NCI-H524 (cell line): ENCODE measurements at regions not wholly inside any gene's neighbourhood (a gene's known extent, or its start where the extent isn't known, plus 50 kb on each side); places are given as distances from the start of the nearest gene placed in this dataset.
A peak's percentile ranks its signal among the peaks of the same experiment; 100 is the strongest.

Source experiments
- DNase-seq, 2 experiments: peaks; one replicate each; lab custom pipeline; 2025; lab: John Stamatoyannopoulos, UW

DNA sequence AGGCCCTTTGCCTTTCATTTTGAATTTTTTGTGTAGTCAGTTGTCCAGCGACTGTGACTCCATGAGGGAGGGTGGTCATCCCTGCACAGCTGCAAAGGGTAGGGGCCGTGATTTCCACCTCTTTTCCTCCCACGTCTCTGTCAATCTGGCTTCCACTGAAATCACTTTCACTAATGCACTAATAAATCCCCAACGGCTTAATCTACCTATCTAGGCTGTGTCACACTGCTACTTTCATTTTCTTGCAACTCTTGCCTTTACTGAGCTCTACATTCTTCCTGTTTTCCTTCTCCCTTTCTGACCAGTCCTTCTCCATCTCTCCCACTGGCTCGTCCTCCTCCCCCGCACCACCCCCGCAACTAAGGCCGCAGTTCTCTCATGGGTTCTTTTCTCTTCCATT lies 212.3 kb upstream of the FOXN3 start:
- peak in 1 of 2 experiments; percentile 20 for DNase-seq

GRCh38 chr14:89628521-89628920 lies 211.5 kb upstream of the FOXN3 start:
- DNase-seq: no peak

DNA sequence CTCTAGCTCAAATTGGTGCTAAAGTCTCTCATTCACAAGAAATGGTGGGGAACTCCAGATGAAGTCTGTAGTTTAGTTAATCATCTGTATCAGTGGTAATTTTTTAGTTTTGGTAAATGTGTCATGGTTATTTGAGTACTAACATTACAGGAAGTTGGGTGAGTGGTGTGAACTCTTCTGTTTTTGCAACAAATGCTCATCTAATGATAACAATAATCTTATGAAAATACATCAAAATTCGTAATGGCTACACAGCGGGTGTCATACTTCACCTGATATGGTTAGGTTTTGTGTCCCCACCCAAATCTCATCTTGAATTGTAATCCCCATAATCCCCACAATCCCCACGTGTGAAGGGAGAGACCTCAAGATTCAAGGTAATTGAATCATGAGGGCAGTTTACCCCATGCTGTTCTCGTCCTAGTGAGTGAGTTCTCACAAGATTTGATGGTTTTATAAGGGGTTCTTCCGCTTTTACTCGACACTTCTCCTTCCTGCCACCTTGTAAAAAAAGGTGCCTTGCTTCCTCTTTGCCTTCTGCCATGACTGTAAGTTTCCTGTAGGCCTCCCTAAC lies 209.3 kb upstream of the FOXN3 start:
- DNase-seq: peak in 1 of 2 experiments; percentile 24

GRCh38 chr14:89625731-89626232 lies 208.7 kb upstream of the FOXN3 start:
- no peak for DNase-seq

DNA sequence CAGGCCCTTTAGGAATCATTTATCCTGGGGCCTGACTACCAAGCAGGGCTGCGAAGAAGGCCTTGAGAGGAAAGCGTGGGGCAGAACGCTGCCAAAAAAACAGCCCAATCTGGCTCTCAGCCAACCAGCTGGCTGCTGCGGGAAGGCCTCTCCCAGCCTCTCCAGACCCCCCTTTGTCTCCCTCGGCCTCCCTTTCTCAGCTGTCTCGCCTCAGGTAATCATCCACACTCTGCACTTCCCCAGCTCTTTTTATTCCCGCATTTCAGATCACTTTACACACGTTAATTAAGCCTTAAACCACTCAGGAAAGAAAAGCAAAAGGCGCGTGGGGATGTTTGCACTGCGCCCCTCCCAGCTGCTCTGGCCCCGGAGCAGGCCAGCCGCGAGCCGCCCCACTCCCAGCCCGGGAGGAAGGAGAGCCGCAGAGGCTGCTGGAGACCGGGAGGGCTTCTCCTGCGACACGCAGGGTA lies 208.2 kb upstream of the FOXN3 start:
- peak; percentile 90 to 96 for DNase-seq

DNA sequence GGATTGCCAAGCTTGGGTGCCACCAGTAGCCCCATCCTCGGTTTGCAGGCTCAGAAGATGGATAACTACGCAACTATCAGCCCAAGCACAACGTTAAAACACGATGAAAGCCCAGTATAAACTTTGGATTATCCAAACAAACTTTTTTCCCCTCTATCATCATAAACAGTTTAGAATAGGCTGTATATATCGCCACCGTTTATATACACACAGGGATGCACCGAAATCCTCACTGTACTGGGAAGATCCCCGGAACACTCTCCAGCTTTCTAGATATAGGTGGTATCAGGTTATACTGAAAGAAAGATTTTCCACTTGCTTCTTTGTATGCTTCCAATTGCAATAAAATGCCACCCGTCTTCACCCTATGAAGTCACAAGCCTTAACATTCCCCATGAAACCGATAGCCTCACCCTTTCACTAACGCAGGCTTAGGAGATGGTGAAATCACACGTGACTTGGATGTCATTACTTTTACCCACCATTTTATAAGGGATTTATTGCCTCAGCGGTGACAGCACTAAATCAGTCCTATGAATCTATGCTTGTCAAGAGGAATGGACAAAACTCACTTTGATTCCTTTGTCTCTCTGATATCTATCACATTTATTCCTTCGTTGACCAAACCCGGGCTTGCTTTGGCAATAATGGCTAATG lies 207.6 kb upstream of the FOXN3 start:
- peak in 1 of 2 experiments; percentile 59 for DNase-seq

GRCh38 chr14:89621791-89622638 lies 205.0 kb upstream of the FOXN3 start:
- DNase-seq: peak; percentile 95 to 98

DNA sequence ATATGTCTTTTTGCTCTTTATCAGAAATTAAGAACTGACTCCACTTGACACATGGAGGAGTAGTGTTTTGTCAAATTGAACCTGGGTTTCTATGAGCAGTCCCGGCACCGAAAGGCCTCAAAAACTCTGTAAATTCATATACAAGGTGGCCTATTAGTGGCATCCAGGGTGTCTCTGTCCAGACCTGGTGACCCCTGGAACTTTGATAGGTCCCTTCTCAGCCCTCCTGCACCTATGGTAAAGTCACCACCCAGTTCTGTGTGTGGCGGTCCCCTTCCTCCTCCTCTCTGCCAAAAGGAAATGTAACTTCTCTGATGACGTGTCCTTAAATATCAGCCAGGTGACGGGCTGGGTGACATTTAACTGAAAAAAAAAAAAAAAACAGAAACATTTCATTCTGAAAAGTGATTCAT lies 204.0 kb upstream of the FOXN3 start:
- no peak for DNase-seq

GRCh38 chr14:89620436-89620835 lies 203.4 kb upstream of the FOXN3 start:
- DNase-seq: peak in 1 of 2 experiments; percentile 45

DNA sequence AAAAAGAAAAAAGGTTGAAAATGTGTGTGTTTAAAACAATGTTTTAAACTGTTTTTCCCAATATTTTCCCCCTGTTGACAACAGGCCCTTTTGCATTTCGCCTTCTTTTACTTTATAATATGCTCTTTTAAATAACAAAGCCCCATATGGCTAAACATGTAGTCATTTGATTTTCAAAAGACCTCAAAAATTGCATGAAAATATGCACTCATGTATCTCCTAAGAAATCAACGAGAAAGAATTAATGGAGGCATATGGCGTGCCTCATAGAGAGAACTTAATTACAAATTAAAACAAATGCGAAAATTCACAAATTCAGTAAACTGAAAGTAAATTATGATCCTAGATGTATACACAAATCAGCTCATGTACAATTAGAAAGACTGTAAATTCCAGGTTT lies 202.6 kb upstream of the FOXN3 start:
- no peak for DNase-seq

DNA sequence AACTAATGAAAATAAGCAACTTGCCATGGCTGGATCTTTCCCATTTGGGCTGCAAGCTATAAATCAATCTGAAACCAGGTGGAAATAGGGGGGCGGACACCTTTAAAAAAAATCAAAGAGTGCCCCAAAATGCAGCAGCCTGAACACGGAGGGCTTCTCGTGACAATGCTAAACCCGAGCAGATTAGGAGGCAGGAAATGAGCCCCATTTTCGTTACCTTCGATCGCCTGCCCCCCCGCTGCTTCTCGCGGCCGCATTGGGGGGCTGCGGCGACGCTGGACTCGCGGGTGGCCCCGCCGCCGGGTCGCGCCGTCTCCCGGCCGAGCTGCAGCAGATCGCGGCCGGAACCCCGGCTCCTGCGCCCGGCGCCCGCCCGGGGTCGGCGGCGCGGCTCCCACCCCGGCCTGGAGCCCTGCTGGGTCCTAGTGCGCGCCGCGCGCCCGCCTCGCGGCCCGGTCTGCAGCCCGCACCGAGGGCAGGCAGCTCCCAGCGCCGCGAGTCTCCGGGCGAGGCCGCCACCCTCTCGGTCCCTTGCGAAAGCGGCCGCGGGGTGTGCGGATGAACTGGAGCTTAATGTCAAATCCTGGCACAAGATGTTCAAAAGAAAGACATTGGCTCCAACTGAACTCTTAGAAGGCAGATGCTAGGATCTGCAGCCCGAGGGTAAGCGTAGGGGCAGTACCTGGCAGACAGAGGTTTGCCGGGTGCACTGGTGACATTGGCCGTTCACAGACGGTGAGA lies 201.9 kb upstream of the FOXN3 start:
- DNase-seq: peak; percentile 50 to 85

DNA sequence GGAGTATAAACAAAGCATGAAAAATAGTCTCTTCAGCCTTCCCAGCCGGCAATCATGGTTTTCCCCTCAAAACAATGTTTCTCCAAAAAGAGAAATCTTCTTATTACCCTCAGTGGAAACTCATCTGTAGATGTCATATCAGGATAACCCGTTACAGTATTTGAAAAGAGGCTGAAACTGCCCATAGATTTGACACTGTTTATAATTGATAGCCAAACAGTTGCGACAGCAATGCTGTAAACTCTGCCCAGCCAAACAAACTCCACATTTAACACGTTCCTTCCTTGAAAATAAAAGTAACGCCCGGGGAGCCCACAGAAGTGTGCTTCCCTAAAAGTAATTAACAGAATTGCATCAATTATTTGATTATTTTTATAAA lies 201.3 kb upstream of the FOXN3 start:
- peak in 1 of 2 experiments; percentile 55 for DNase-seq

DNA sequence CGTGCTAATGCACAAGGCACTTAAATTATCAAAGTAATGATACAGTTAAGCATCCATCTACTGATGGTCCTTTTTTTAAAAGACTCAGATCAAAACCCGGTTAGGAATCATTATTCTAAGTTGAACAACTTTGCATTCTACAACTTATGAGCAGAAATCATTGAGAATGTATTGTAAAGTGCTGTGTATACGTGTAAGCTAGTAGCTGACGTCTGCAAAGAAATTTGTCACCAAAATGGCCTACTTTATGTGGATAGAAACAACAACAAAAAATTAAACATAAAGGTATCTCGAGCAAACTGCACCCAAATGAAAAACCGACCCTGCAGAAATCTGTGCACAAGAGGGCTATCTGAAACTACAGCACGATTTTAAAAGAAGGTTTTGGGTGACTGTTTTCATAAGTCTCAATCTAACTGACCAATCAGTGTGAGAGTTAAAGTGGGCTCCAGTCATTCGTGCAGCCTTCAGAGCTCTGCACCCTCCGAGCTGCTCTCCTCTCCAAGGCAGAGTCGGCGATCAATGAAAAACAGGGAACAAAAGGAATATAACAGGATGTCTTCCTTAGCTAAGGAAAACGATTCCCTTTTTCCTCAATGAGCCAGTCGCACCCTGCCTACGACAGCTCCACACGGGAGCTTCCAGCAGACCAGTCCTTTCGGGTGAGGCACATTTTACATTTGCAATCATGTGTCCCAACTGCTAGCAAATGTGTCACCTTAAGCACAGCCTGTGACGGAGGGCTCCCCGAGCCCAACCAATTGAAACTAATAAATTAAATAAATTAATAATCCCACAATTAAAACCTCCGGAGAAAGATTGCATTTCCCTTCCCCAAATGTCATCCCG lies 200.7 kb upstream of the FOXN3 start:
- DNase-seq: peak; percentile 39 to 69

DNA sequence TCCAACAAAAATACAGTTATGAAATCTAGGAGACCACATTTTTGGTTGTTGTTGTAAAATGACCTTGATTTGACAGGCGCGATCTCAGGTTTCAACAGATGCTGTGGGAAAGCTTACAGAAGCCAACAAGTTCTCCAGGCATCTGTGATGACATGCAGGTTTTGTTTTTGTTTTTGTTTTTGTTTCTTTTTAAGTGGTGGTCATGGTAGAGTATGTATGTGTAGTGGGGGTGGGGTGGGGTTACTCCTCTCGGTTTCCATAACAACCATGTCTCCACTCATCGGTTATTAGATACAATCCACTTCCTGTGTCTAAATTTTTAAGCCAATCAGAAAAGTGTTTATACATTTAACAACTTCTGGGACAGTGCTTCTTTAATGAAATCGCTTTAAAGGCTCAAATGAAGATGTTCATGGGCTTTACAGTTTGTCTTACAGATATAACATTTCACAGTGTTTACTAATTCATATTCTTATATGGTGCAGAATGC lies 199.9 kb upstream of the FOXN3 start:
- DNase-seq: peak; percentile 28 to 63

GRCh38 chr14:89616425-89616824 lies 199.4 kb upstream of the FOXN3 start:
- DNase-seq: no peak

DNA sequence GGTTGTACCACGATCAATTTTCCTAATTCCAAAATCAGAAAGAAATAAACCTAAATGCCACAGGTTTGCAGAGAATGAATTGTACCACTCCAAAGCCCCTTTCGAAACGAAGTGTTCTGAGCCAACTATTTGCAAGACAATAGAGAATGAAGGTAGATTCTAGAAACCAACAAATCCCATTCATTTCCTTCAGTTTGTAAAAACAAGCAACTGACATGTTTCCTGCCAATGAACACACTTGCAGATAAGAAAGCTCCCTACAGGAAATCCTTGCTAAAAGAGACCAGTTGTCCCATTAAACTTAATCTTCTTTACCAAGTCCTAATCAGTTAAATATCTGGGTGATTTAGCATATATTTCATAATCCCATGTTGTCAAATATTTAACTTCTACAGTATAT lies 198.4 kb upstream of the FOXN3 start:
- peak in 1 of 2 experiments; percentile 30 for DNase-seq

DNA sequence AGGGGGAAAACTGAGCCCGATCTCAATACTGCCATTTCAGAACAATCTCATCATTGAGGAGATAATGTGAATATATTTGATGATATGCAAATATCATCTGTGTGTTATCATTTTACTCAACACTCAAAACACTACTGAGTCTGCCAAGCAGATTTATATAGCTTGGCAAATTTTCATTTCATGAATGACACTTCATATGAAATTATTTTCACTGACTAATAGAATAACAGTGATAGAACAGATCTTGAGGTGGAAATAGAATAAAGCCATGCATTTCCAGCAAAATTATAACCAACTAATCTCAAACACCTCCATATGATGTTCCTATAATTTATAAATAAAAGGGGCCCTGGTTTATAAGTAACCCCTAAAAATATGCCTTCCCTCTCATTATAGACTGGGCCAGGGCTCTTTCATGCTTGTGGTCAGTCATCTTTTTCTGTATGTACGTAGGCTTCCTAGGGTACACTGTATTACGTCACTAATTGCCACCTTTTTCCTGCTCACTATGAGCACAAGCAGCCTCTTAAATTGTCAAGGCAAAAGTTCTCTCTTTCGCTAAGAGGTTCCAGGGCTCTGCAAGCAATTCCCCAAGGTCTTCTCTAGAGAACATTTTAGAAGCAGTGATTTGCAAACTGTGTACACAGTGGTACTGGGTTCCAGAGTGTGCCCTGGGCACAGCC lies 197.1 kb upstream of the FOXN3 start:
- no peak for DNase-seq

GRCh38 chr14:89613260-89614008 lies 196.4 kb upstream of the FOXN3 start:
- no peak for DNase-seq

- DNase-seq: peak in 1 of 2 experiments; percentile 26
Measured at GRCh38 chr14:89609500-89610100, 192.6 kb upstream of the FOXN3 start.
